HK-2 (cell line): ENCODE measurements at regions not wholly inside any gene's neighbourhood (a gene's known extent, or its start where the extent isn't known, plus 50 kb on each side); places are given as distances from the start of the nearest gene placed in this dataset.

ENCODE experiments used
- DNase-seq: peaks from one replicate; pipeline ENCODE4 v3.0.0-alpha.2; 2018; ENCODE audit not compliant: unreplicated experiment

DNA sequence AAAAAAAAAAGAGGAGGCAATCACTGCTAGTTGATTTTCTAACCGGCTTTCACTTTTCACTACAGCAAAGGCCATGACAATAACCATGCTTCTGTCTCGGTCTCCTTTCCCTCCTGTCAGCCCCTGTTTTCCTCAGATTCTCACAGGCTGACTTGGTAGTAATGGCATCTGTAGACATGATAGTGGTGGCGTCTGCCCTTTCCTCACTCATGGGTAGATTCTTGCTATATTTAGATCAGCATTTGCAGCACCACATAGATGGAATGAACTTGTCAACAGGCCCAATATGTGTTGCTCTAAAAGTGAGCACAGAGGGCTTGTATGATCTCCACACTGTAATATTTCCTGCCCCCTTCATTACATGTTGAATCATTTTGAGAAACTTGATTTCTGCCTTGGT, 120.3 kb upstream of the FTMT start:
- DNase-seq = no peak

GRCh38 chr5:121735618-121736017, 116.1 kb upstream of the FTMT start:
- no peak for DNase-seq

DNA sequence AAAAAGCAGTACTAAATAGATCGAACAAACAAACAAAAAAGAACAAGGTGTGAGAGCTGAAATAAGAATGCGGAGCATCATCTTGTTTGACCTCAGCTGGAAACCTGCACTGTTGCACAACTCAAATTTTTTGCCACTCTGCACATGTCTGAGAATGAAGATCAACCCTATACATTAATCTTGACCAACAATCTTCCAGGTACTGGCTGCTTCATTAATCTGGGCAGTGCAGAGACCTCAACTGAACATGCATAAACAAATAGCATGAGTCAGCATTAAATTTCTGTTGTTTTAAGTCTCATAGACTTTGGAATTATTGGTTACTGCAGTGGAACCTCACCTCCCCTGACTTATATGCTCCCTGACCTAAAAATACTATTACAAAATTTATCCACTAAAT, 114.6 kb upstream of the FTMT start:
- no peak for DNase-seq

GRCh38 chr5:121741156-121741555, 110.5 kb upstream of the FTMT start:
- DNase-seq = no peak

- DNase-seq = no peak
These were observed 107.1 kb upstream of the FTMT start for GRCh38 chr5:121744577-121744976.

GRCh38 chr5:121745407-121745806, 106.3 kb upstream of the FTMT start:
- DNase-seq = no peak

- DNase-seq = no peak
These were observed 104.9 kb upstream of the FTMT start for GRCh38 chr5:121746763-121747162.

GRCh38 chr5:121748686-121749085, 103.0 kb upstream of the FTMT start:
- no peak for DNase-seq

- DNase-seq = no peak
These were observed 99.5 kb upstream of the FTMT start for GRCh38 chr5:121752149-121752548.

DNA sequence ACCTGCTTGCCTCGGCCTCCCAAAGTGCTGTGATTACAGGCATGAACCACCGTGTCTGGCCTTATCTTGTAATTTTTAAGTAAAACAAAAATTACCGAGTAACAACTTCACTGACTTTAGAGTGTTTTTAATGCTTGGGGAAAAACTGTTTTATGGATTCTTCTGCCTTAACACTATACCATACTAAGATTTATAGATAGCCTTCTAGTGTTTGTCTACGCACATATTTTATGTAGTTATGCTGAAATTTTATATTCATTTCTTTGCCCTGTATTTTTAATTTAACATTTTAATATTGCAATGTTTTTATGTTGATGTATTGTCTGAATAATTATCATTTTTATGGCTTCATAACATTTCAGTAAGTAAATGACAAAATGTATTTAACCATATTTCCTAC, 96.4 kb upstream of the FTMT start:
- DNase-seq = no peak

- no peak for DNase-seq
These were observed 93.9 kb upstream of the FTMT start for GRCh38 chr5:121757753-121758152.

DNA sequence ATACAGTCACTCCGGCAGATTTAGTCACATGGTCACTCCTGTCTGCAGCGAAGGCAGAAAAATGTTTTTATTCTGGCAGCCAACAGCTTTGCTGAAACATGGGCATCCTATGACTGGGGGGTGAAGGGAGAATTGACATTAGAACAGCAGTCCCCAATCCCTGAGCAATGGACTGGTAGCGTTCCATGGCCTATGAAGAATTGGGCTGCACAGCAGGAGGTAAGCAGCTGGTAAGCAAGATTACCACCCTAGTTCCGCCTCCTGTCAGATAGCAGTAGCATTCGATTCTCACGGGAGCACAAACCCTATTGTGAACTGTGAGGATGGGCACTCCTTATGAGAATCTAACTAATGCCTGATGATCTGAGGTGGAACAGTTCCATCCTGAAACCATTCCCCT, 93.1 kb upstream of the FTMT start:
- DNase-seq = no peak

GRCh38 chr5:121762426-121762825, 89.3 kb upstream of the FTMT start:
- no peak for DNase-seq

- DNase-seq = no peak
These were observed 88.0 kb upstream of the FTMT start for GRCh38 chr5:121763665-121764064.

DNA sequence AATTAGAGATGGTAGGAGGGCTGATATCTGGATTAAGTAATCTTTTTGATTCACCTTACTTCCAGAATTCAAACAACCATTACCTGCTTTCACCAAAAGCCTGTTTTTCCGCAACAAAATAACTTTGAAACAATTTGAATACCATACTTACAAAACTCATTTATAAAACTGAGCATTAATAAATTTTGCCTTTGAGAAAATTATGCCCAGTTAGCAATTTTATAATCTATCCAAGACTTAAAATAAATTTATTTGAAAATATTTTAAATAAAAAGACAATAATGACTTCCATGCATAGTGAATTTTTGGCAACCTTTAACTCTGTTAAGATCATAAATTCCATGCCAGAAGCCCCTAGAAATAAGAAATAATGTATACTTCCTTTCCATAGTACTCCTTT, 71.3 kb upstream of the FTMT start:
- DNase-seq = no peak

DNA sequence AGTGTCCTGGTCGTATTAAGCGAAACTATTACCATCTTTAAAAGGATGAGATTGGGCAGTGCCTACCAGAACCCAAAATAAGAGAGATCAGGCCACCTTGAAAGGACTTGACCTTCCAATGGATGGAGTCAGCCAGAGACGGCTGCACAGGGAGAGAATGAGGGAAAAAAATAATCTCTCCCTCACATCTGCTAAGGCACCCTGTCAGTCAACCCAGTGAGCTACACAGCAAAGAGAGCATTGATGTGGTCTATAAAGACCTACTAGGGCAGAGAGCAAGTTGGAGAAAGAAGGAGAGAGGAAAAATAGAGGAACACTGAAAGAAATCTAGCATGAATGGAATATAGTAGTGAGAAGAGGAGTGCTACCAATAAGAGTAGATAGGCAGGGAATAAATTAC, 68.0 kb upstream of the FTMT start:
- DNase-seq = no peak

GRCh38 chr5:121793791-121794190, 57.9 kb upstream of the FTMT start:
- DNase-seq = no peak

DNA sequence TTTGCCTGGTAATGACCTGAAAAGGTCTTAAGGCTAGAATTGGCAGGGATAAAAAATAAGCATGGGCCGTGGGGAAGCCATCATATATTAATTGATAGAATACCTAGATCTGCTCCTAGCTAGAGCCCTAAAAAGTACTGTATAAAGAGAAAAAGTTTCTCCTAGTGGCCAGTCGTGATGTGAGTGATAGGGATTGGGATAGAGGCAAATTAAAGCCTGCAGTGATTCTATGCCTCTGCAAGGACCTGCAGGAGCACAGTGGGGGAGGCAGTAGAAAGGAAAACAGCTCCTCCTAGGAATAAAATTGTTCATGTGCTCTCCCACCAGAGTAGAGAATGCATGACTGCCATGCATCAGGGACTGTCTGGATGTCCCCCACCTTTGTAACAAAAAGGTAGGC, 56.2 kb upstream of the FTMT start:
- no peak for DNase-seq

GRCh38 chr5:121797681-121798518, 53.8 kb upstream of the FTMT start:
- DNase-seq = no peak
